ENCODE measurements at regions not wholly inside any gene's neighbourhood (a gene's known extent, or its start where the extent isn't known, plus 50 kb on each side); places are given as distances from the start of the nearest gene placed in this dataset.

- no peaks in the 10 kb centered on the region for H4K20me1 ChIP-seq (ENCODE audit: insufficient read depth, low read length)
- no peaks in the 10 kb centered on the region for H3K4me1 ChIP-seq (ENCODE audit: control insufficient read depth, insufficient read depth, low read length)
- H4K91ac ChIP-seq (ENCODE audit: insufficient read depth, low read depth, low read length), result no peak overlapping the region
- 0% methylated on average over 1 of the region's 4 CpGs; no CpG with 5 or more reads in 1 of the 2 experiments for WGBS, 2 experiments (ENCODE audit: extremely low coverage in 2 of 2, insufficient read length in 1 of 2)
- H3K4me2 ChIP-seq (ENCODE audit: low read depth, low read length), result no peak overlapping the region
- no peak overlapping the region for H2AFZ ChIP-seq (replicated peaks; ENCODE audit: low read length, poor library complexity)
- no peak overlapping the region for H2AK5ac ChIP-seq (ENCODE audit: low read depth, low read length)
- no peak overlapping the region for H3K4me3 ChIP-seq (ENCODE audit: insufficient read depth, low read depth, low read length)
- no peak overlapping the region for H3K14ac ChIP-seq (replicated peaks; ENCODE audit: low read depth, low read length)
- no TSS peak for BruUV-seq (replicated peaks)
- H3K79me1 ChIP-seq (ENCODE audit: low read depth in 1 of 2, low read length in 2 of 2), result no peaks in the 10 kb centered on the region
- H2AK9ac ChIP-seq (replicated peaks; ENCODE audit: low read depth, low read length, poor library complexity), result no peak overlapping the region
- CTCF ChIA-PET, result no interaction called here
- H3K18ac ChIP-seq (ENCODE audit: low read depth, low read length), result no peak overlapping the region
- intact Hi-C loops (cut with micrococcal nuclease), result no loop called here
- no peak overlapping the region for H3K23ac ChIP-seq (ENCODE audit: low read depth, low read length)
- in situ Hi-C loops (cut with MboI; ENCODE audit: low sequenced_read_pairs), result no loop called here
- peaks cover 2% of the 10 kb centered on the region; the same call in 1 of the 2 replicates for H3K9me3 ChIP-seq (ENCODE audit: control insufficient read depth, insufficient read depth, low read length)
- H4K8ac ChIP-seq (ENCODE audit: low read depth in 2 of 2, low read length in 2 of 2), result no peak overlapping the region
- H2BK120ac ChIP-seq (ENCODE audit: low read depth, low read length), result no peak overlapping the region
- no peak for TF ChIP-seq CHD1 (IDR thresholded peaks at IDR 0.05; ENCODE audit: low read depth, low read length)
- no peak for TF ChIP-seq USF2 (IDR thresholded peaks at IDR 0.05; ENCODE audit: low read depth, low read length)
- TF ChIP-seq CTCF (conservative IDR thresholded peaks at IDR 0.05; ENCODE audit: low read depth, low read length), result no peak
- no peak for TF ChIP-seq SMC3 (IDR thresholded peaks at IDR 0.05; ENCODE audit: low read depth, low read length)
- no peak for TF ChIP-seq RFX5 (IDR thresholded peaks at IDR 0.05; ENCODE audit: low read depth, low read length)
- H3K27me3 ChIP-seq (ENCODE audit: control insufficient read depth, insufficient read depth, low read length), result no peaks in the 10 kb centered on the region
- POLR2A ChIA-PET (ENCODE audit: unreplicated experiment), result no interaction called here
- no peak overlapping the region for H3K4ac ChIP-seq (ENCODE audit: low read depth, low read length)
- H3K56ac ChIP-seq (ENCODE audit: extremely low read depth, insufficient read depth, low read length), result no peak overlapping the region
- no peaks in the 10 kb centered on the region for H3K36me3 ChIP-seq (ENCODE audit: control insufficient read depth, insufficient read depth, low read length)
- H2BK20ac ChIP-seq (ENCODE audit: low read depth, low read length), result no peak overlapping the region
- DNase-seq, result no peak
- dilution Hi-C loops (cut with HindIII; ENCODE audit: low sequenced_read_pairs, unreplicated experiment), result no loop called here
- H3K9ac ChIP-seq (ENCODE audit: low read depth, low read length), result no peak overlapping the region
- no peak for ATAC-seq (ENCODE audit: low read depth)
- no peak overlapping the region for H3K27ac ChIP-seq (ENCODE audit: insufficient read depth, low read length)
- H4K5ac ChIP-seq (ENCODE audit: low read depth, low read length), result no peak overlapping the region
- H2BK15ac ChIP-seq (ENCODE audit: low read depth, low read length), result no peak overlapping the region
- H3K9me1 ChIP-seq (ENCODE audit: insufficient read depth, low read length), result no peaks in the 10 kb centered on the region
- no peak overlapping the region for H2BK5ac ChIP-seq (ENCODE audit: low read depth, low read length, poor library complexity, severe bottlenecking)
These were observed 448.7 kb upstream of the POM121L12 start for GRCh38 chr7:52586704-52587103.
